HAP-1 (cell line): ENCODE measurements at regions not wholly inside any gene's neighbourhood (a gene's known extent, or its start where the extent isn't known, plus 50 kb on each side); places are given as distances from the start of the nearest gene placed in this dataset.
A peak's percentile ranks its signal among the peaks of the same experiment; 100 is the strongest.

Experiments
- DNase-seq, 2 experiments: peaks; one replicate each; pipeline ENCODE4 v3.0.0-alpha.2; 2016 to 2020; ENCODE audit warnings: low spot score in 2 of 2
- H3K27me3 ChIP-seq: fragments of 250-450 bp; sonication (Bioruptor Pico); 2 replicates; pipeline ENCODE4 v1.5.1; 2020; ENCODE audit warnings: low read depth, mild to moderate bottlenecking, moderate library complexity
- H3K36me3 ChIP-seq: fragments of 250-450 bp; sonication (Bioruptor Pico); replicated peaks from 2 replicates; pipeline ENCODE4 v1.5.1; 2020; ENCODE audit warnings: mild to moderate bottlenecking
- H3K4me1 ChIP-seq: fragments of 250-450 bp; sonication (Bioruptor Pico); 2 replicates; pipeline ENCODE4 v1.5.1; 2020; ENCODE audit warnings: mild to moderate bottlenecking
- H3K4me3 ChIP-seq: fragments of 250-450 bp; sonication (Bioruptor Pico); 2 replicates; pipeline ENCODE4 v1.5.1; 2020; ENCODE audit warnings: mild to moderate bottlenecking, moderate library complexity
- H3K9me3 ChIP-seq: fragments of 250-450 bp; sonication (Bioruptor Pico); 2 replicates; pipeline ENCODE4 v1.5.1; 2020; ENCODE audit warnings: mild to moderate bottlenecking, moderate library complexity
- in situ Hi-C: fragments of 300-500 bp; cut with MboI; formaldehyde crosslinking; loops from 3 replicates; pipeline ENCODE4 v1.14.3; 2020; ENCODE audit warnings: low sequenced_read_pairs, inconsistent platforms, mixed read lengths

DNA sequence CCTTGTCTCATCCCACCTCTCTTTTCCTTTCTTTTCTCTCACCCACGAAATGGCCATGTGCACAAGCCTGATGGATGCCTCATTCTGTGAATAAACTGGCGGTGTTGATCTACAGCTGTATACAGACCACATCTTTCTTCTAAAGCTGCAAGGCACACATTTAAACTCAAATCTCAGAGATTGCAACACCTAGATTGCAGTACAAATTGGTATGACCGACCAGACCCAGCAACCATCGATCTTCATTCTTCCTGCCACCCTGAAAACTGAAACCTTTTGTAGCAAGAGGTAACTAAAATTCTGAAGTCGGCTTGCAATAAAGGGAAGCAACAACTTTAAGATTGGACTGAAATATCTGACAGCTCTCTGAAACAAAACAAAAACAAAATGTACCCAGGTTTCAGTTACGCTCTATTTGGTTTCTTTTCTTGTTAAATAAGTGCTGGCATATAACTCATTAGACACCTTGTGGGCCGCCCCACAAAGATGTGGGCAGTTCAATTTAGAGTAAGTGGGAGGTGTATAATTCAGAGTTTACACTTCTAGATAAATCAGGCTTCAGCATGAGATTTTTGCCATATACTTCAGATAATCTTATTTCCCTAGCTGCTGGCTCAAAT is 390.0 kb upstream of the NOVA1 start:
- Histone ChIP-seq H3K9me3 (no peaks in the 10 kb centered on the region), H3K36me3 (no peaks in the 10 kb centered on the region), H3K27me3 (no peaks in the 10 kb centered on the region), H3K4me3 (no peak overlapping the region), H3K4me1 (no peaks in the 10 kb centered on the region)
- DNase-seq: no peak
- in situ Hi-C loops: no loop called here

GRCh38 chr14:26990946-26991345 is 393.1 kb upstream of the NOVA1 start:
- Histone ChIP-seq H3K36me3 (no peaks in the 10 kb centered on the region), H3K9me3 (no peaks in the 10 kb centered on the region), H3K27me3 (no peaks in the 10 kb centered on the region), H3K4me1 (no peaks in the 10 kb centered on the region), H3K4me3 (no peak overlapping the region)
- in situ Hi-C loops: no loop called here
- DNase-seq: no peak

GRCh38 chr14:26992403-26993115 is 394.7 kb upstream of the NOVA1 start:
- Histone ChIP-seq H3K4me1 (no peaks in the 10 kb centered on the region), H3K4me3 (no peak overlapping the region), H3K36me3 (no peaks in the 10 kb centered on the region), H3K27me3 (no peaks in the 10 kb centered on the region), H3K9me3 (no peaks in the 10 kb centered on the region)
- in situ Hi-C loops: no loop called here
- DNase-seq: no peak

GRCh38 chr14:26993556-26993955 is 395.7 kb upstream of the NOVA1 start:
- no peaks in the 10 kb centered on the region for H3K4me1 ChIP-seq
- in situ Hi-C loops: no loop called here
- no peak overlapping the region for H3K4me3 ChIP-seq
- H3K36me3 ChIP-seq: no peaks in the 10 kb centered on the region
- H3K27me3 ChIP-seq: no peaks in the 10 kb centered on the region
- H3K9me3 ChIP-seq: no peaks in the 10 kb centered on the region
- DNase-seq: no peak

DNA sequence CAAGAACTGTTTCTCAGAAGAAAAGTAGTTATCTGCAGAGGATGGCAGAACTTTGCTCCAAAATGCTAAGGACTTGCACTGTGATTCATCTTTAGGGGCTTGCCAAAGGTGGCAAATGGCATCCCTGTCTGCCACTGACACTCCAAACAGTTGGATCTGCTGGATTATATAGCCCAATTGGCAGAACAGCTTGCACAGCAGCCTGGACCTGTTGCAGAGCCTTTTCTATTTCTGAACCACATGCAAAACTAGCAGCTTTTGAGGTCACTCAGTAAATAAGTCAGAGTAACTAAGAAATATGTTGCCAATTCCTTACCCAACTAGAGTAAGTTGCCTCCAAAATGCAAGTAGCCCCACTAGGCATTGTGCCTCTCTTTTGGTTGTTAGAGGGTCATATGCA is 397.5 kb upstream of the NOVA1 start:
- no peak for DNase-seq
- in situ Hi-C loops: no loop called here
- Histone ChIP-seq H3K4me3 (no peak overlapping the region), H3K27me3 (no peaks in the 10 kb centered on the region), H3K4me1 (no peaks in the 10 kb centered on the region), H3K36me3 (no peaks in the 10 kb centered on the region), H3K9me3 (no peaks in the 10 kb centered on the region)

- in situ Hi-C loops: no loop called here
- no peak for DNase-seq
- Histone ChIP-seq H3K4me1 (no peaks in the 10 kb centered on the region), H3K36me3 (no peaks in the 10 kb centered on the region), H3K4me3 (no peak overlapping the region), H3K27me3 (no peaks in the 10 kb centered on the region), H3K9me3 (no peaks in the 10 kb centered on the region)
Observed at GRCh38 chr14:26996246-26996645, 398.4 kb upstream of the NOVA1 start.

DNA sequence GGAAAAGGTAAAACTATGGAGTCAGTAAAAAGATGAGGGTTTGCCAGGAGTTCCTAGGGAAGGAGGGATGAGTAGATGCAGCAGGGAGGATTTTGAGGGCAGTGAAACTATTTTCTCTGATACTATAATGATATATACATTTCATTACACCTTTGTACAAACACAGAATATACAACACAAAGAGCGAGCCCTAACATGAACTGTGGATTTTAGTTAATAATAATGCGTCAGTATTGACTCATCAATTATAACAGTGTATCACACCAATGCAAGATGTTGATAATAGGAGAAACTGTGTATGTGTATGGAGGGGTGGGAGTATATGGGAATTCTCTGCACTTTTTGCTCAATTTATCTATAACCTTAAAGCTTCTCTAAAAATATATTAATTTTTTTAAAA is 404.3 kb upstream of the NOVA1 start:
- Histone ChIP-seq H3K9me3 (no peaks in the 10 kb centered on the region), H3K4me1 (no peaks in the 10 kb centered on the region), H3K4me3 (no peak overlapping the region), H3K36me3 (no peaks in the 10 kb centered on the region), H3K27me3 (no peaks in the 10 kb centered on the region)
- DNase-seq: no peak
- in situ Hi-C loops: no loop called here

GRCh38 chr14:27006570-27006969 is 408.7 kb upstream of the NOVA1 start:
- in situ Hi-C loops: no loop called here
- no peak for DNase-seq
- no peaks in the 10 kb centered on the region for H3K9me3 ChIP-seq
- H3K4me3 ChIP-seq: no peak overlapping the region
- H3K27me3 ChIP-seq: no peaks in the 10 kb centered on the region
- H3K36me3 ChIP-seq: no peaks in the 10 kb centered on the region
- H3K4me1 ChIP-seq: no peaks in the 10 kb centered on the region

DNA sequence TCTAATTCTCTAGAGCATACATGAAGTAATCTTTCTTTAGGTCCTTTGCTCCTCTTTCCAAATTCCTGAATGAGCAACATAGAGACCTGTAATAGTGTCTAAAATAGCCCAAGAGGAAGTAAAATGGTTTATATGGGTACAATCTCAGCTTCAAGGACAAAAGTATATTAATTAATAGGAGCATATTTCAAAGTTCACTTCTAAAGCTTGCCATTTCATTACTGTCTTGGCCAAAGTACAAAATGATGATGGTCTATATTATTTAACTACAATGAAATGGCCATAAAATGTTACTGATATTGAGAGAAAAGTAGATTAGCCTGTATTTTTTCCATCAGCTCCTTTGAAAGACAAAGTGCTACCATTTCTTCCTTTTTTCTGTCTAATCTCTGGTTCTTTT is 410.4 kb upstream of the NOVA1 start:
- Histone ChIP-seq H3K9me3 (no peaks in the 10 kb centered on the region), H3K27me3 (no peaks in the 10 kb centered on the region), H3K4me1 (no peaks in the 10 kb centered on the region), H3K4me3 (no peak overlapping the region), H3K36me3 (no peaks in the 10 kb centered on the region)
- DNase-seq: no peak
- in situ Hi-C loops: no loop called here

DNA sequence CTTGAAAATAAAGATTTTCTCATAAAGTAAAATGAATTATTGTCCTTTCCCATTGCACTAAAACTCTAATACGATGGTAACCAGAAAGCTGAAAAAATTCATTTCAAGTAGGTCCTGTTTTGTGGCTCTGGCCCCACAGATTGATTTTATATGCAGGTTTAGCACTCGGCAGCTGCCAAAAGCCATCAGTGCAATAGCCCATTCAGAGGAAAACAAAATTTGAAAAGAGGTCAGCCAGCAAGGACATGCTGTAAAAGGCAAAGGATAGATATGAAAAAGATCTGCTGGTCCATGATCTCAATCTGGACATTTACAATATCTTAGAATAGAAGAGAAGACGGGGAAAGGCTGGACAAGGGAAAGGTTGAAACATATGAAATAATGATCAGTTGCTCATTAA is 414.8 kb upstream of the NOVA1 start:
- no peaks in the 10 kb centered on the region for H3K36me3 ChIP-seq
- no peaks in the 10 kb centered on the region for H3K4me1 ChIP-seq
- DNase-seq: no peak
- H3K27me3 ChIP-seq: no peaks in the 10 kb centered on the region
- H3K4me3 ChIP-seq: no peak overlapping the region
- no peaks in the 10 kb centered on the region for H3K9me3 ChIP-seq
- in situ Hi-C loops: no loop called here

DNA sequence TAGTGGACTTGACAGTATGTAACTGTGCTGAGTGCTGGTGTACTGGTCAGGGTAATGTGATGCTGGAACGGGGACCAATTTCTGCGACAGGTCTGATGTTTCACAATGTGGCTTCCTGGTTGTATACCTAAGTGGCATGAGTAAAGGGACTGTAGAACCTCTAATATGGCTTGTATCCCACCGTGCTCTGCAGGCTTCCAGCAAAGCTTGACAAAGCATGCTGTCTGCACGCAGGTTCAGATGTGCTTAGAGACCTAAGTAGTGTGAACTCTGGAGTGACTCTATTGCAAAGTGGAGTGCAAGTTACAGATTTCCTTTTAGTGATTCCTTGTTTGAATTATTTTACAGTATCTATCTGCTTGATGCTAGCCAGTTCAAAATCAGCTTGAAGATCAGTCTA is 415.8 kb upstream of the NOVA1 start:
- Histone ChIP-seq H3K36me3 (no peaks in the 10 kb centered on the region), H3K4me1 (no peaks in the 10 kb centered on the region), H3K4me3 (no peak overlapping the region), H3K9me3 (no peaks in the 10 kb centered on the region), H3K27me3 (no peaks in the 10 kb centered on the region)
- no peak for DNase-seq
- in situ Hi-C loops: no loop called here

DNA sequence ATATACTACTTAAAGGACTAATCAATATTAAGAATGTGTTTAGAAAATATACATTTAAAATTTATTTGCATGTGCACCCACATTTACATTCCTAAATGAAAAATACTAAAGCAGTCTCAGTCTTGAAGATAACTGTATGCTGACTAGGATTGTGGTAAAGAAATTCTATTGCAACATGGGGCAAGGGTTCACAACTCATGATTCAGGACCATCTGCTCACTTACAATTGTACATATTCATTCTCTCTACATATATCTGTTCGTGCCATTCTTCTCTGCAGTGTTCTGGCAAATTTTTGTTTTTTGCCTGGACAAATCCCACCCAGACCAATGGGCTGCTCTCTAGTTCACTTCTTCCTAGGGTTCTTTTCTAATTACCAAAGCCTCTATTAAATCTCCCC is 417.2 kb upstream of the NOVA1 start:
- no peak for DNase-seq
- Histone ChIP-seq H3K4me3 (no peak overlapping the region), H3K27me3 (no peaks in the 10 kb centered on the region), H3K4me1 (no peaks in the 10 kb centered on the region), H3K36me3 (no peaks in the 10 kb centered on the region), H3K9me3 (no peaks in the 10 kb centered on the region)
- in situ Hi-C loops: no loop called here

- H3K27me3 ChIP-seq: no peaks in the 10 kb centered on the region
- in situ Hi-C loops: no loop called here
- no peaks in the 10 kb centered on the region for H3K9me3 ChIP-seq
- DNase-seq: no peak
- no peaks in the 10 kb centered on the region for H3K36me3 ChIP-seq
- no peaks in the 10 kb centered on the region for H3K4me1 ChIP-seq
- H3K4me3 ChIP-seq: no peak overlapping the region
Observed at GRCh38 chr14:27025648-27026047, 427.8 kb upstream of the NOVA1 start.

- Histone ChIP-seq H3K9me3 (no peaks in the 10 kb centered on the region), H3K27me3 (no peaks in the 10 kb centered on the region), H3K4me1 (no peaks in the 10 kb centered on the region), H3K36me3 (no peaks in the 10 kb centered on the region), H3K4me3 (no peak overlapping the region)
- in situ Hi-C loops: no loop called here
- no peak for DNase-seq
Observed at GRCh38 chr14:27026097-27026496, 428.3 kb upstream of the NOVA1 start.

GRCh38 chr14:27040552-27040951 is 442.7 kb upstream of the NOVA1 start:
- DNase-seq: peak in 1 of 2 experiments; percentile 54
- Histone ChIP-seq H3K36me3 (no peaks in the 10 kb centered on the region), H3K4me1 (peaks cover 7% of the 10 kb centered on the region), H3K4me3 (no peak overlapping the region), H3K27me3 (no peaks in the 10 kb centered on the region), H3K9me3 (no peaks in the 10 kb centered on the region)
- in situ Hi-C loops: no loop called here
